ENCODE measurements at regions not wholly inside any gene's neighbourhood (a gene's known extent, or its start where the extent isn't known, plus 50 kb on each side); places are given as distances from the start of the nearest gene placed in this dataset.

- ATAC-seq (no peak), DNase-seq (ENCODE audit: low spot score in 2 of 2) (no peak)
- Mint-ChIP-seq H3K9me3 (peaks cover 15% of the 10 kb centered on the region), H3K4me3 (no peak overlapping the region), H3K27ac (no peak overlapping the region), H3K4me1 (no peaks in the 10 kb centered on the region), H3K36me3 (no peaks in the 10 kb centered on the region)
Measured at GRCh38 chr3:22894865-22895264, 308.3 kb upstream of the UBE2E2 start.

GRCh38 chr3:22895671-22896070 is 307.5 kb upstream of the UBE2E2 start:
- H3K36me3 Mint-ChIP-seq = no peaks in the 10 kb centered on the region
- H3K4me1 Mint-ChIP-seq = no peaks in the 10 kb centered on the region
- peaks cover 21% of the 10 kb centered on the region for H3K9me3 Mint-ChIP-seq
- no peak for ATAC-seq
- no peak overlapping the region for H3K4me3 Mint-ChIP-seq
- DNase-seq (ENCODE audit: low spot score in 2 of 2) = no peak
- no peak overlapping the region for H3K27ac Mint-ChIP-seq

GRCh38 chr3:22898558-22898957 is 304.6 kb upstream of the UBE2E2 start:
- H3K9me3 Mint-ChIP-seq = peaks cover 17% of the 10 kb centered on the region
- H3K4me1 Mint-ChIP-seq = no peaks in the 10 kb centered on the region
- no peak overlapping the region for H3K4me3 Mint-ChIP-seq
- no peak overlapping the region for H3K27ac Mint-ChIP-seq
- no peaks in the 10 kb centered on the region for H3K36me3 Mint-ChIP-seq
- no peak for DNase-seq (ENCODE audit: low spot score in 2 of 2)
- ATAC-seq = no peak

- ATAC-seq = no peak
- peaks cover 17% of the 10 kb centered on the region for H3K9me3 Mint-ChIP-seq
- no peak for DNase-seq (ENCODE audit: low spot score in 2 of 2)
- H3K27ac Mint-ChIP-seq = no peak overlapping the region
- no peak overlapping the region for H3K4me3 Mint-ChIP-seq
- no peaks in the 10 kb centered on the region for H3K36me3 Mint-ChIP-seq
- H3K4me1 Mint-ChIP-seq = no peaks in the 10 kb centered on the region
Measured at GRCh38 chr3:22899441-22899840, 303.7 kb upstream of the UBE2E2 start.

- no peak overlapping the region for H3K27ac Mint-ChIP-seq
- no peak overlapping the region for H3K4me3 Mint-ChIP-seq
- DNase-seq (ENCODE audit: low spot score in 2 of 2) (no peak), ATAC-seq (no peak)
- peaks cover 17% of the 10 kb centered on the region for H3K9me3 Mint-ChIP-seq
- no peaks in the 10 kb centered on the region for H3K4me1 Mint-ChIP-seq
- H3K36me3 Mint-ChIP-seq = no peaks in the 10 kb centered on the region
Measured at GRCh38 chr3:22900296-22900695, 302.8 kb upstream of the UBE2E2 start.

- H3K9me3 Mint-ChIP-seq = peaks cover 11% of the 10 kb centered on the region
- H3K4me1 Mint-ChIP-seq = no peaks in the 10 kb centered on the region
- no peak for ATAC-seq
- H3K27ac Mint-ChIP-seq = no peak overlapping the region
- no peaks in the 10 kb centered on the region for H3K36me3 Mint-ChIP-seq
- no peak overlapping the region for H3K4me3 Mint-ChIP-seq
- DNase-seq (ENCODE audit: low spot score in 2 of 2) = no peak
Measured at GRCh38 chr3:22901684-22902083, 301.4 kb upstream of the UBE2E2 start.

GRCh38 chr3:22907161-22907780 is 295.9 kb upstream of the UBE2E2 start:
- Mint-ChIP-seq H3K9me3 (peaks cover 5% of the 10 kb centered on the region), H3K36me3 (no peaks in the 10 kb centered on the region), H3K4me3 (no peak overlapping the region), H3K27ac (no peak overlapping the region), H3K4me1 (no peaks in the 10 kb centered on the region)
- ATAC-seq = no peak
- DNase-seq (ENCODE audit: low spot score in 2 of 2) = no peak

- no peaks in the 10 kb centered on the region for H3K36me3 Mint-ChIP-seq
- no peak overlapping the region for H3K4me3 Mint-ChIP-seq
- DNase-seq (ENCODE audit: low spot score in 2 of 2) (no peak), ATAC-seq (no peak)
- H3K27ac Mint-ChIP-seq = no peak overlapping the region
- no peaks in the 10 kb centered on the region for H3K4me1 Mint-ChIP-seq
- H3K9me3 Mint-ChIP-seq = peaks cover 5% of the 10 kb centered on the region
Measured at GRCh38 chr3:22907796-22908195, 295.3 kb upstream of the UBE2E2 start.

- H3K4me1 Mint-ChIP-seq = no peaks in the 10 kb centered on the region
- H3K4me3 Mint-ChIP-seq = no peak overlapping the region
- DNase-seq (ENCODE audit: low spot score in 2 of 2) (no peak), ATAC-seq (no peak)
- no peak overlapping the region for H3K27ac Mint-ChIP-seq
- H3K36me3 Mint-ChIP-seq = no peaks in the 10 kb centered on the region
- H3K9me3 Mint-ChIP-seq = peaks cover 4% of the 10 kb centered on the region
Measured at GRCh38 chr3:22908989-22909507, 294.1 kb upstream of the UBE2E2 start.

- ATAC-seq (no peak), DNase-seq (ENCODE audit: low spot score in 2 of 2) (no peak)
- H3K4me1 Mint-ChIP-seq = no peaks in the 10 kb centered on the region
- no peaks in the 10 kb centered on the region for H3K36me3 Mint-ChIP-seq
- no peak overlapping the region for H3K4me3 Mint-ChIP-seq
- no peak overlapping the region for H3K27ac Mint-ChIP-seq
- H3K9me3 Mint-ChIP-seq = peaks cover 9% of the 10 kb centered on the region
Measured at GRCh38 chr3:22916933-22917332, 286.2 kb upstream of the UBE2E2 start.

GRCh38 chr3:22920006-22920405 is 283.1 kb upstream of the UBE2E2 start:
- no peak for DNase-seq (ENCODE audit: low spot score in 2 of 2)
- H3K27ac Mint-ChIP-seq = no peak overlapping the region
- ATAC-seq = no peak
- no peaks in the 10 kb centered on the region for H3K4me1 Mint-ChIP-seq
- H3K9me3 Mint-ChIP-seq = peaks cover 6% of the 10 kb centered on the region
- H3K36me3 Mint-ChIP-seq = no peaks in the 10 kb centered on the region
- H3K4me3 Mint-ChIP-seq = no peak overlapping the region

- ATAC-seq = no peak
- no peak overlapping the region for H3K4me3 Mint-ChIP-seq
- H3K9me3 Mint-ChIP-seq = peaks cover 7% of the 10 kb centered on the region
- no peak for DNase-seq (ENCODE audit: low spot score in 2 of 2)
- H3K27ac Mint-ChIP-seq = no peak overlapping the region
- no peaks in the 10 kb centered on the region for H3K36me3 Mint-ChIP-seq
- no peaks in the 10 kb centered on the region for H3K4me1 Mint-ChIP-seq
Measured at GRCh38 chr3:22922317-22922716, 280.8 kb upstream of the UBE2E2 start.

- Mint-ChIP-seq H3K4me3 (no peak overlapping the region), H3K27ac (no peak overlapping the region), H3K36me3 (no peaks in the 10 kb centered on the region), H3K4me1 (no peaks in the 10 kb centered on the region), H3K9me3 (peaks cover 8% of the 10 kb centered on the region)
- no peak for DNase-seq (ENCODE audit: low spot score in 2 of 2)
- ATAC-seq = no peak
Measured at GRCh38 chr3:22923711-22924110, 279.4 kb upstream of the UBE2E2 start.

- ATAC-seq = no peak
- peaks cover 7% of the 10 kb centered on the region for H3K9me3 Mint-ChIP-seq
- H3K36me3 Mint-ChIP-seq = no peaks in the 10 kb centered on the region
- DNase-seq (ENCODE audit: low spot score in 2 of 2) = no peak
- H3K4me3 Mint-ChIP-seq = no peak overlapping the region
- no peaks in the 10 kb centered on the region for H3K4me1 Mint-ChIP-seq
- H3K27ac Mint-ChIP-seq = no peak overlapping the region
Measured at GRCh38 chr3:22928216-22929110, 274.7 kb upstream of the UBE2E2 start.

- H3K27ac Mint-ChIP-seq = no peak overlapping the region
- H3K4me3 Mint-ChIP-seq = no peak overlapping the region
- ATAC-seq (no peak), DNase-seq (ENCODE audit: low spot score in 2 of 2) (no peak)
- no peaks in the 10 kb centered on the region for H3K36me3 Mint-ChIP-seq
- H3K9me3 Mint-ChIP-seq = peaks cover 2% of the 10 kb centered on the region
- no peaks in the 10 kb centered on the region for H3K4me1 Mint-ChIP-seq
Measured at GRCh38 chr3:22933051-22933840, 269.9 kb upstream of the UBE2E2 start.
